ENCODE measurements at regions not wholly inside any gene's neighbourhood (a gene's known extent, or its start where the extent isn't known, plus 50 kb on each side); places are given as distances from the start of the nearest gene placed in this dataset.

- no peak for TF ChIP-seq ZNF570 (CRISPR knock-in tag; IDR thresholded peaks at IDR 0.05; ENCODE audit: borderline replicate concordance)
- TF ChIP-seq YY1 (IDR thresholded peaks at IDR 0.05; ENCODE audit: insufficient read depth, insufficient replicate concordance, low read depth, low read length) = peak; percentile 14
- TF ChIP-seq ZNF687 (CRISPR knock-in tag; IDR thresholded peaks at IDR 0.05) = peak; percentile 21; the same call in 1 of the 2 replicates
- TF ChIP-seq ZNF572 (CRISPR knock-in tag; IDR thresholded peaks at IDR 0.05) = no peak
- no peak for TF ChIP-seq ZBTB46 (CRISPR knock-in tag; IDR thresholded peaks at IDR 0.05; ENCODE audit: borderline replicate concordance)
- TF ChIP-seq CREB1 (IDR thresholded peaks at IDR 0.05) = no peak
- no peak for TF ChIP-seq CREB1 (CRISPR knock-in tag; IDR thresholded peaks at IDR 0.05)
- no peak for TF ChIP-seq ZNF335 (CRISPR knock-in tag; IDR thresholded peaks at IDR 0.05)
- no peak for TF ChIP-seq PCBP2 (optimal IDR thresholded peaks at IDR 0.05; ENCODE audit: low read depth, low read length, poor library complexity, severe bottlenecking)
- TF ChIP-seq, protein P1, sequence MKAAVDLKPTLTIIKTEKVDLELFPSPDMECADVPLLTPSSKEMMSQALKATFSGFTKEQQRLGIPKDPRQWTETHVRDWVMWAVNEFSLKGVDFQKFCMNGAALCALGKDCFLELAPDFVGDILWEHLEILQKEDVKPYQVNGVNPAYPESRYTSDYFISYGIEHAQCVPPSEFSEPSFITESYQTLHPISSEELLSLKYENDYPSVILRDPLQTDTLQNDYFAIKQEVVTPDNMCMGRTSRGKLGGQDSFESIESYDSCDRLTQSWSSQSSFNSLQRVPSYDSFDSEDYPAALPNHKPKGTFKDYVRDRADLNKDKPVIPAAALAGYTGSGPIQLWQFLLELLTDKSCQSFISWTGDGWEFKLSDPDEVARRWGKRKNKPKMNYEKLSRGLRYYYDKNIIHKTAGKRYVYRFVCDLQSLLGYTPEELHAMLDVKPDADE (CRISPR knock-in tag; IDR thresholded peaks at IDR 0.05) = no peak
- TF ChIP-seq ZNF614 (CRISPR knock-in tag; IDR thresholded peaks at IDR 0.05; ENCODE audit: borderline replicate concordance) = no peak
- no peak for TF ChIP-seq ELF3 (CRISPR knock-in tag; IDR thresholded peaks at IDR 0.05)
- no peak for TF ChIP-seq EHMT2 (IDR thresholded peaks at IDR 0.05; ENCODE audit: borderline replicate concordance, low read depth, low read length)
Observed at GRCh38 chr11:120013325-120014250, 124.3 kb downstream of the TRIM29 start (continued).

Data from HepG2 (cell line).